NCI-H345 treated with DMSO at 0.1 percent for 48 hours (cell line): ENCODE measurements at regions not wholly inside any gene's neighbourhood (a gene's known extent, or its start where the extent isn't known, plus 50 kb on each side); places are given as distances from the start of the nearest gene placed in this dataset.
"Not testable (repeated sequence)": the region's sequence is repeated elsewhere in the genome, so short reads cannot be mapped to it uniquely, and the experiment has no call there.

ENCODE experiments used
- DNase-seq: peaks from one replicate; lab custom pipeline; 2025; ENCODE audit not compliant: unreplicated experiment; lab: John Stamatoyannopoulos, UW

GRCh38 chr4:59689149-59689548 is 1511.0 kb upstream of the ADGRL3 start:
- DNase-seq = peak; percentile 12

DNA sequence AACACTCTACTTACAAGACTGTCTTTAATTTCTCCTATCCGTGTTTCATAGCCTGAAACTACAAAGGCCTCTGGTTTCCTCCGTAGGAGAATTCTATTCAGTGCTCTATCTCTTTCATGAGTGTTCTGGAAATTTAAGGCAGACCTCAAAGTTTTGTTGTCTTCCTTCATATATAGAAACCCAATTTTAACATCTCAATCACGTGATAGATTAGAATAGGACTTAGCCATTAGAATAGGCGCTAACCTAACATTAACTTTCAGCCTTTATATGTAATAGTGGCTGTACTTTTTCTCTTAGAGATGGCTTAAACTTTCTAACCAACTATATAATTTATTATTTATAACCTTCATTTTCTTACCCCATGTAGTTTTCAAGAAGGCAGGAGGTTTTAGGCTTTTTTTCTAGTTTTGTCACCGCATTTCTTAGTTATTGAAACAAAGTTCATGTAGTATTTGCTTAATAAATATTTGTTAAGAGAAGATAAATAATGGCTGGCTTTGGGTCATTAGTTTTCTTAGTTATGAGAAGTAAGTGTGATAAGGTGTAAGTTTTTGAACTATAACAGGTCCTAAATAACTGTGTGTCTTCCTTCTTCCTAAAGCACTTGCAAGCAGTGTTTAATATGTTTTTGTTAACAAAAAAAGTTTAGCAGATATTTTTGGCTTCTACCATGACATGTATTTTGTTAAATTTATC is 1504.6 kb upstream of the ADGRL3 start:
- no peak for DNase-seq

- DNase-seq = no peak
Measured at GRCh38 chr4:59698041-59698440, 1502.1 kb upstream of the ADGRL3 start.

GRCh38 chr4:59700651-59701050 is 1499.5 kb upstream of the ADGRL3 start:
- no peak for DNase-seq

DNA sequence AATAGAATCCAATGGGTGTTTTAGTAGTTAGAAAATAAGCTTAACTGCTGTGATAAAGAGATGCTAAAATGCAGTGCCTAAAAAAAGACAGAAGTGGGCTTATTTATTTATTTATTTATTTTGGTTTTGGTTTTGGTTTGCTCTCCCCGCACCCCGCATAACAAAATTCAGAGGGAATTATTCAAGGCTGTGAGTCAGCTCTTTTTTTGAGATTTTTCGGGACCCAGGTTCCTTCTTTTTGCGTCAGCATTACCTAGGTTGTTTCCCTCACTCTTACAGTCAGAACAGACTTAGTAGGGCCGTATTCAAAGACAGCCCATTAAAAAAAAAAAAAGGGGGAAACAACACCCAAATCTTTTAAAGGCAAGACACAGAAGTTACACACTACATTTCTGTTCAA is 1495.5 kb upstream of the ADGRL3 start:
- DNase-seq = no peak

- DNase-seq = no peak
Measured at GRCh38 chr4:59712470-59712869, 1487.7 kb upstream of the ADGRL3 start.

GRCh38 chr4:59724286-59724685 is 1475.8 kb upstream of the ADGRL3 start:
- not testable (repeated sequence) for DNase-seq

DNA sequence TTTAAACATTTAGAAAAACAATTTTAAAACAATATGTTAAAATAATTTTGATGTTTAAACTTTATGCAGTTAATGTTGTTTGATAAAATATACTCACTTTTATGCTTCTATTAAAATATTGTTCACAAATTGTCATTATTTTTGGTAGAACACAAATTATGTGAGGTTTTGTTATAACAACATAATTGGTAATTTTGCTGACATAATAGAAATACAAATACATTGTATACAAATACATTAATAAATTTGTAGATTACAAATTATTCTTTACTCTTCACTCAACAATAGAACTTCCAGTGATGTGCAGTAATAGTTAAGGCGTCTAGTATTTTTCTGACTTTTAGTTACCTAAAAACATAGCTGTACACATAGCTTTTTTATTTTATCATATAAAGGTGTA is 1472.4 kb upstream of the ADGRL3 start:
- no peak for DNase-seq

DNA sequence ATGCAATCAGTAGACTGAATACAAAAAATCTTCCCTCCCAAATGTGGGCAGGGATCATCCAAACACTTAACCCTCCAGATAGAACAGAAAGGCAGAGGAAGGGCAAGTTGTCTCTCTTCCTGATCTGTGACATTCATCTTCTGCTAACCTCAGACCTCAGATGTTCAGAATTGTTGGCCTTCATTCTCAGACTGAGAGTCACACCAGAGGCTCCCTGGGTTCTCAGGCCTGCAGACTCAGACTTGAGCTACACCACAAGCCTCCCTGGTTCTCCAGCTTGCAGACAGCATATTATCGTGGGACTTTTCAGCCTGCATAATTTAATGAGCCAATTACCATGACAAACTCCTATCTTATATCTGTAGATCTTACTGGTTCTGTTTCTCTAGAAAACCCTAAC is 1471.6 kb upstream of the ADGRL3 start:
- DNase-seq = no peak

- no peak for DNase-seq
Measured at GRCh38 chr4:59729321-59729720, 1470.8 kb upstream of the ADGRL3 start.

DNA sequence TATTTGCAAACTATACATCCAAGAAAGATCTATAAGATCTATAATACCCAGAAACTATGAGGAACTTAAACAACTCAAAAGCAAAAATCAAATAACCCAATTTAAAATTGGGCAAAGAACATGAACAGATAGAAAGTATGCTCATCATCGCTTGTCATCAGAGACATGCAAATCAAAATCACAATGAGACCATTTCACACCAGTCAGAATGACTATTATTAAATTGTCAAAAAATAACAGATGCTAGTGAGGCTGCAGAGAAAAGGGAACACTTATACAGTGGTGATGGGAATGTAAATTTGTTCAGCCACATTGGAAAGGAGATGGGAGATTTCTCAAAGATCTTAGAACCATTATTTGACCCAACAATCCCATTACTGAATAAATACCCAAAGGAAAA is 1451.7 kb upstream of the ADGRL3 start:
- no peak for DNase-seq

GRCh38 chr4:59759082-59759825 is 1440.9 kb upstream of the ADGRL3 start:
- no peak for DNase-seq

- no peak for DNase-seq
Measured at GRCh38 chr4:59762344-59762743, 1437.8 kb upstream of the ADGRL3 start.

DNA sequence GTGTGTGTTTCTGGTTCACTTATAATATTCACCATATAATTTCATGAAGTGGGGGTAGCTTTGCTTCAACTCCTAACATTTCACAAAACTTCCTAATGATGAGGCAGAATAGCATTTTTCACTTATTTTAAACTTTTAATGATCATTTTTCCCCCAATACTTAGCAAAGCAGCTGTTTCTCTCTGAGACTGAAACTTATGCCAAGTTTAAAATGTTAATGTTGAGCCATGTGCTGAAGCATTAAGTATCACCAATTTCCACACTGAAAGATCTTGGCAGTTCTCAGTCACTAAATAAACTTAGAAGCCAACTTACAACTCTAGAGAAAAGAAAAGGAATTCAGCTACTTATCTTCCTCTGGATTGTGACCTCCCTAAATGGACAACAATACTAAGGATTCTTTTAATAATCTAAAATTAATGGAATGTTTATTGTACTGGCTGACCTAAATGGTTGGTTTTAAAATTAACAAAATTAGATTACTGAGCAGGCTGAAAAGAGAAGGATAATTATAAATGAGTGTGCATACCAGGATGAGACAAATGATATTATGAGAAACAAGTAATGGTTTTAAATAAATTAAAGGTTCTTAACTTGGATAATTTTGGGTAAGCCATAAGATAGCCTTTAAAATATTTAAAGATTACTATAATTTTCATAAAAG is 1429.4 kb upstream of the ADGRL3 start:
- DNase-seq = no peak

- DNase-seq = no peak
Measured at GRCh38 chr4:59772641-59773139, 1427.4 kb upstream of the ADGRL3 start.

DNA sequence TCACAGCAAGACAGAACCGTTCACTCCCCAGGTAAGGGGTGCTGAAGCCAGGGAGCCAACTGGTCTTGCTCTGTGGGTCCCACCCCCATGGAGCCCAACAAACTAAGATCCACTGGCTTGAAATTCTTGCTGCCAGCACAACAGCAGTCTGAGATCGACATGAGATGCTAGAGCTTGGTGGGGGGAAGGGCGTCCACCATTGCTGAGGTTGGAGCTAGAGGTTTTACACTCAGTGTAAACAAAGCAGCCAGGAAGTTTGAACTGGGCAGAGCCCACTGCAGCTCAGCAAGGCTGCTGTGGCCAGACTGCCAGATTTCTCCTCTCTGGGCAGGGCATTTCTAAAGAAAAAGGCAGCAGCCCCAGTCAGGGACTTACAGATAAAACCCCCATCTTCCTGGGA is 1419.9 kb upstream of the ADGRL3 start:
- not testable (repeated sequence) for DNase-seq

DNA sequence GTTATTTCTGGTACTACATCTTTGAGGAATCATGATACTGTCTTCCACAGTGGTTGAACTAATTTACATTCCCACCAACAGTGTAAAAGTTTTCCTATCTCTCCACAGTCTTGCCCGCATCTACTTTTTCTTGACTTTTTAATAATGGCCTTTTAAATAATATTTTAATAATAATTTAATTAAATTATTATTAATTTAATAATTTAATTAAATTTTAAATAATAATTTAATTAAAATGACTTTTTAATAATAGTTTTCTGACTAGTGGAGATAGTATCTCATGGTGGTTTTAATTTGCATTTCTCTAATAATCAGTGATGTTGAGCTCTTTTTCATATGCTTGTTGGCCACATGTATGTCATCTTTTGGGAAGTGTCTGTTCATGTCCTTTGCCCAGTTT is 1395.0 kb upstream of the ADGRL3 start:
- DNase-seq = no peak

- DNase-seq = no peak
Measured at GRCh38 chr4:59814402-59815010, 1385.6 kb upstream of the ADGRL3 start.

- DNase-seq = no peak
Measured at GRCh38 chr4:59818656-59819055, 1381.5 kb upstream of the ADGRL3 start.

DNA sequence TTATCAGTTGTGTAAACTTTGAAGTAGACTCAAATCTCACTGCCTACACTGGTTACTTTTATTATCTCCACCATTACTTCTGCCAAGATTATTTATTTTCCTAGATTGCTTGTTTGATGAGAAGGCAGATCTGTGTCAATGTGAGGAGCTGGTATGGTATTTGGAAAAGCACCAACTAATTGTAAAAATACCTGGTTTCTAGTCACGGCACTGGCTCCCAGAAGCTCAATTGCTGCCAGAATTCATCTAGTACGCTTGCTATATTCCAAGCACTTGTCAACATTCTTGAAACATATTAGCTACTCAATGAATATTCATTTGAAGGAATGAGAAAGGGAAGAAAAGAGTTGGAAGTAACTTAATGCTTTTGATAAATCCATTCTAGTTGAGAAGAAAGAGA is 1376.8 kb upstream of the ADGRL3 start:
- no peak for DNase-seq

DNA sequence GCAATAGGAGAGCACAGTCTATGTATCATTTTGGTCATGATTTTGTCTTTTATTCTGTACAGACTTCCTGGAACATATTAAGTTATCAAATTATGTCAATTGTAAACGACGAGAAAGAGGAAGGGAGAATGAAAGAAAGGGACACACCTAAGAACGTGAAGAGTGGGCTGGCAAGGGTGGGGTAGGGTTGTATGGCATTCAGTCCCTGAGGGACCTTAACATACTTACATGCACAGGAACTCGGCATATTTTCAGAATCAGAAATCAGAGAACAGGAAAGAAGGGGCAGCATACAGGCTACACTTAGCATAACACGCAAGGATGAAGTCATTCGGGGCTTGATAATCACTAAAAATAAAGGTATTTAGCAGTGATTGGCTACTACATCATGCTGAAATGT is 1375.0 kb upstream of the ADGRL3 start:
- DNase-seq = no peak

- DNase-seq = no peak
Measured at GRCh38 chr4:59831746-59832145, 1368.4 kb upstream of the ADGRL3 start.
